ENCODE measurements at regions not wholly inside any gene's neighbourhood (a gene's known extent, or its start where the extent isn't known, plus 50 kb on each side); places are given as distances from the start of the nearest gene placed in this dataset.

DNA sequence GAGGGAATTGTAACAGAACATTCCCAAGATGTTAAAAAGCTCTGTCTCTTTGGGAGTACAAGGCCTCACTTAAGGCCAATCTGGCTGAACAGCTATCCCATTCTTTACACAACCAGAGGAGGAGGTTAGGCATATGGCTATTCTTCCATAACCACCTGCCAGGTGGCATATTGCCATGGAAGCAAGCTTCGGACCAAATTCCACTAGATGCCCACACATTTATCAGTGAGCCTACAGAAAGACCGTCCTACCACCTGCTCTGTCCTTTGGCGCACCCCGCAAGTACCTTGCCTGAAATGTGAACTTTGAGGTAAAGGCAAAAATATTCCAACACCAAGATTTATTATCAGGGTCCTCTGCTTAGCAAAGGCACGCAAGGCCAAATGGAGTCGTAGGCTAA is 519.9 kb upstream of the TNP1 start:
- Histone ChIP-seq H2AFZ (ENCODE audit: low read length) (no peak overlapping the region), H3K4me2 (ENCODE audit: low read length) (no peak overlapping the region), H4K20me1 (ENCODE audit: insufficient read depth, low read length) (no peaks in the 10 kb centered on the region), H3K4me3 (ENCODE audit: low read depth, low read length, poor library complexity, severe bottlenecking) (no peak overlapping the region), H3K9me2 (ENCODE audit: insufficient read depth, low read length) (no peaks in the 10 kb centered on the region), H3K4me1 (ENCODE audit: insufficient read depth, low read length, poor library complexity, severe bottlenecking) (no peaks in the 10 kb centered on the region), H3K79me2 (ENCODE audit: insufficient read depth, low read depth, low read length) (no peaks in the 10 kb centered on the region), H3K9me3 (ENCODE audit: low read length) (no peaks in the 10 kb centered on the region), H3K36me3 (ENCODE audit: insufficient read depth, low read length) (no peaks in the 10 kb centered on the region), H3K27ac (ENCODE audit: low read depth, low read length, poor library complexity, severe bottlenecking) (no peak overlapping the region)
- TF ChIP-seq EZH2phosphoT487 (IDR thresholded peaks at IDR 0.05; ENCODE audit: borderline replicate concordance, low read depth, low read length) = no peak
- TF ChIP-seq, protein P1, sequence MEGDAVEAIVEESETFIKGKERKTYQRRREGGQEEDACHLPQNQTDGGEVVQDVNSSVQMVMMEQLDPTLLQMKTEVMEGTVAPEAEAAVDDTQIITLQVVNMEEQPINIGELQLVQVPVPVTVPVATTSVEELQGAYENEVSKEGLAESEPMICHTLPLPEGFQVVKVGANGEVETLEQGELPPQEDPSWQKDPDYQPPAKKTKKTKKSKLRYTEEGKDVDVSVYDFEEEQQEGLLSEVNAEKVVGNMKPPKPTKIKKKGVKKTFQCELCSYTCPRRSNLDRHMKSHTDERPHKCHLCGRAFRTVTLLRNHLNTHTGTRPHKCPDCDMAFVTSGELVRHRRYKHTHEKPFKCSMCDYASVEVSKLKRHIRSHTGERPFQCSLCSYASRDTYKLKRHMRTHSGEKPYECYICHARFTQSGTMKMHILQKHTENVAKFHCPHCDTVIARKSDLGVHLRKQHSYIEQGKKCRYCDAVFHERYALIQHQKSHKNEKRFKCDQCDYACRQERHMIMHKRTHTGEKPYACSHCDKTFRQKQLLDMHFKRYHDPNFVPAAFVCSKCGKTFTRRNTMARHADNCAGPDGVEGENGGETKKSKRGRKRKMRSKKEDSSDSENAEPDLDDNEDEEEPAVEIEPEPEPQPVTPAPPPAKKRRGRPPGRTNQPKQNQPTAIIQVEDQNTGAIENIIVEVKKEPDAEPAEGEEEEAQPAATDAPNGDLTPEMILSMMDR (conservative IDR thresholded peaks at IDR 0.05; ENCODE audit: low read length) = no peak
- POLR2A ChIA-PET = no interaction called here
- BruUV-seq (replicated peaks) = no TSS peak
- CTCF ChIA-PET (ENCODE audit: unreplicated experiment) = no interaction called here
- DNase-seq (ENCODE audit: low spot score) = no peak
- intact Hi-C loops (cut with micrococcal nuclease; ENCODE audit: unreplicated experiment) = no loop called here

DNA sequence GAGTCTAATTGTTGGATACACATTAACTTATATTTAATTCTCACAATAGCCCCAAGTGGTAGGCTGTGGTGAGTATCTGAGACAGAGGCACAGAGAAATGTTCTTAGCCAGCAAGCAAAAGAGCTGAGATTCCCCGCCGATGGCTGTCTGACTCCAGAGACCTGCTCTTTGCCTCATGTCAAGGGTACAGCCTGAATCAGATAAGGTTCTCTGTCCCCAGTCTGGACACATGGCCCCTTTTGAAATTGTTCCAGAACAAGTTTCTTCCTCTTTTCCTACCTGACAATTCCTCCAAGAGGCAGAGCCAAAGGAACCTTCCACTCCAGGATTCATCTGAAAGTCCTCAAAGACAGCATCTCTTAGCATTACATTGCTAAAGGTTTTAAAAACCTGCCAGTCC is 512.9 kb upstream of the TNP1 start:
- no peak overlapping the region for H3K27ac ChIP-seq (ENCODE audit: low read depth, low read length, poor library complexity, severe bottlenecking)
- no peaks in the 10 kb centered on the region for H4K20me1 ChIP-seq (ENCODE audit: insufficient read depth, low read length)
- CTCF ChIA-PET (ENCODE audit: unreplicated experiment) = no interaction called here
- no peak overlapping the region for H3K4me3 ChIP-seq (ENCODE audit: low read depth, low read length, poor library complexity, severe bottlenecking)
- TF ChIP-seq, protein P1 (conservative IDR thresholded peaks at IDR 0.05; ENCODE audit: low read length) = no peak
- TF ChIP-seq EZH2phosphoT487 (IDR thresholded peaks at IDR 0.05; ENCODE audit: borderline replicate concordance, low read depth, low read length) = no peak
- no peak overlapping the region for H3K4me2 ChIP-seq (ENCODE audit: low read length)
- no peaks in the 10 kb centered on the region for H3K4me1 ChIP-seq (ENCODE audit: insufficient read depth, low read length, poor library complexity, severe bottlenecking)
- DNase-seq (ENCODE audit: low spot score) = no peak
- H3K9me2 ChIP-seq (ENCODE audit: insufficient read depth, low read length) = no peaks in the 10 kb centered on the region
- intact Hi-C loops (cut with micrococcal nuclease; ENCODE audit: unreplicated experiment) = no loop called here
- POLR2A ChIA-PET = no interaction called here
- H3K36me3 ChIP-seq (ENCODE audit: insufficient read depth, low read length) = no peaks in the 10 kb centered on the region
- no TSS peak for BruUV-seq (replicated peaks)
- H2AFZ ChIP-seq (ENCODE audit: low read length) = no peak overlapping the region
- no peaks in the 10 kb centered on the region for H3K9me3 ChIP-seq (ENCODE audit: low read length)
- H3K79me2 ChIP-seq (ENCODE audit: insufficient read depth, low read depth, low read length) = no peaks in the 10 kb centered on the region

DNA sequence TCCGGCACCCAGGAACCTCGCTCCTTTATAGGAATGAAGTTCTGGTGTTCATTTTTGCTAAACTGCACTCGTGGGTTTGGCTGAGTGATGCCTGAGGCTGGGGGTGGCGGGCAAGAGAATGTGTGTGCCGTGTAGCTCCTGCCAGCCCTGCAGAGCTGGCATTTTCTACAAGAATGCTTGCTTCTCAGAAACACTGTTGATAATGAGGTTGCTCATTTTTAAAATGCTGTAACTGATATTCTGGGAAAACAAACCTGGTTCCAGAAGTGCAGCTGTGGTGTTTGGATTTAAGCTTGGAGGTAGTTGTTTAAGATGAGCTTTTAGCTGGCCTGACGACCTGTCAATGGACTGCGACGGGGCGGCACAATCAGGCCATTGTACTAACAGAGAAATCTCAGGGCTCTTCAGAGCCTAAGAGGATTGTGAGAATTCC is 511.9 kb upstream of the TNP1 start:
- CTCF ChIA-PET (ENCODE audit: unreplicated experiment) = no interaction called here
- Histone ChIP-seq H3K27ac (ENCODE audit: low read depth, low read length, poor library complexity, severe bottlenecking) (no peak overlapping the region), H2AFZ (ENCODE audit: low read length) (no peak overlapping the region), H3K9me2 (ENCODE audit: insufficient read depth, low read length) (no peaks in the 10 kb centered on the region), H3K4me1 (ENCODE audit: insufficient read depth, low read length, poor library complexity, severe bottlenecking) (no peaks in the 10 kb centered on the region), H3K4me2 (ENCODE audit: low read length) (no peak overlapping the region), H3K79me2 (ENCODE audit: insufficient read depth, low read depth, low read length) (no peaks in the 10 kb centered on the region), H4K20me1 (ENCODE audit: insufficient read depth, low read length) (no peaks in the 10 kb centered on the region), H3K4me3 (ENCODE audit: low read depth, low read length, poor library complexity, severe bottlenecking) (no peak overlapping the region), H3K9me3 (ENCODE audit: low read length) (no peaks in the 10 kb centered on the region), H3K36me3 (ENCODE audit: insufficient read depth, low read length) (no peaks in the 10 kb centered on the region)
- BruUV-seq (replicated peaks) = no TSS peak
- POLR2A ChIA-PET = no interaction called here
- TF ChIP-seq, protein P1 (conservative IDR thresholded peaks at IDR 0.05; ENCODE audit: low read length) = no peak
- no peak for TF ChIP-seq EZH2phosphoT487 (IDR thresholded peaks at IDR 0.05; ENCODE audit: borderline replicate concordance, low read depth, low read length)
- DNase-seq (ENCODE audit: low spot score) = no peak
- intact Hi-C loops (cut with micrococcal nuclease; ENCODE audit: unreplicated experiment) = no loop called here
